Osteocyte (in vitro differentiated cells): ENCODE measurements at regions not wholly inside any gene's neighbourhood (a gene's known extent, or its start where the extent isn't known, plus 50 kb on each side); places are given as distances from the start of the nearest gene placed in this dataset.

Source experiments
- DNase-seq: peaks from one replicate; pipeline ENCODE4 v3.0.0; 2021; ENCODE audit warnings: mixed read lengths; ENCODE audit not compliant: unreplicated experiment; ENCODE audit errors: extremely low spot score
- H3K27ac Mint-ChIP-seq: one replicate; pipeline ENCODE4 v1.8.0; 2021; ENCODE audit warnings: mild to moderate bottlenecking, mixed read lengths; ENCODE audit not compliant: unreplicated experiment
- H3K27me3 Mint-ChIP-seq: one replicate; pipeline ENCODE4 v1.8.0; 2021; ENCODE audit warnings: mixed read lengths; ENCODE audit not compliant: unreplicated experiment
- H3K36me3 Mint-ChIP-seq: one replicate; pipeline ENCODE4 v1.8.0; 2021; ENCODE audit warnings: mixed read lengths; ENCODE audit not compliant: unreplicated experiment
- H3K4me1 Mint-ChIP-seq: one replicate; pipeline ENCODE4 v1.8.0; 2021; ENCODE audit warnings: mixed read lengths; ENCODE audit not compliant: unreplicated experiment
- H3K4me3 Mint-ChIP-seq: one replicate; pipeline ENCODE4 v1.8.0; 2021; ENCODE audit warnings: mild to moderate bottlenecking, moderate library complexity, mixed read lengths; ENCODE audit not compliant: unreplicated experiment
- H3K9me3 Mint-ChIP-seq: one replicate; pipeline ENCODE4 v1.8.0; 2021; ENCODE audit warnings: mixed read lengths; ENCODE audit not compliant: unreplicated experiment
- CTCF ChIP-seq: fragments of 200-600 bp; sonication (generic); IDR thresholded peaks from 2 replicates; pipeline ENCODE4 v1.5.0; 2021; ENCODE audit warnings: antibody characterized with exemption, mild to moderate bottlenecking, moderate library complexity

GRCh38 chr2:221330436-221330835 is 241.7 kb downstream of the EPHA4 start:
- Mint-ChIP-seq H3K4me3 (no peak overlapping the region), H3K27me3 (peaks cover 2% of the 10 kb centered on the region), H3K27ac (no peak overlapping the region), H3K36me3 (no peaks in the 10 kb centered on the region), H3K9me3 (no peaks in the 10 kb centered on the region), H3K4me1 (no peaks in the 10 kb centered on the region)
- DNase-seq = no peak
- TF ChIP-seq CTCF = no peak

DNA sequence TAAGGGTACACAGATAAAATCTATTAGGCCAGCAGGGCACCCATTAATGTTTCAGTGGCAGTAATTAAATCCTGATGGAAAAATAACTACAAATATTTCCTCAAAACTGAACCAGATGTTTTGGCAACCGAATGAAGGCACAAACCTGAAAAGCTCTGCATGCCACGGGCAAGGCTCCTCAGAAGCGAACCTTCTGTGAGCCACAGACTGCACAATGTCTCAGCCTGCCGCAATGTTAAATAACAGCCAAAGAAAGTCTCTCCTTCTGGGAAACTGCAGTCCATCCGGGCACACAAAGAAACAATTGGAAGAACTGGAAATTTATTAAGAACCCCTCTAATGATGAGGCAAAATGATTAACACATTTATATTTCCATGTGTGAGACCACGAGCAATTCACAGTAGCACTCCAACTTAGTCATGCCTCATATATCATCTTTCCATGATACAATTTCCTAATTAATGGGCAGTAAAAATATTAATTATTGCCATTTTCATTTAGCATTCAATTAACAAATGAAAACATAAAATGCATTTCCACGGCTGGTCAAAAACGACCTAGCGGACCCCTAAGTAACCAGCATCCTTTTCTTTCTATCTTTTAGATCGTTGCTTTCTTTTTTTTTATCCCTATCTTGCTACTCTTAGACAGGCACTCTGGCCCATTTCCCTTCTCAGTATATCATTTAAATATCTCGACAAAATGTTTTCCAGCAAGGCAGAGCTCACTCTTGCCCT is 237.5 kb downstream of the EPHA4 start:
- Mint-ChIP-seq H3K9me3 (no peaks in the 10 kb centered on the region), H3K36me3 (no peaks in the 10 kb centered on the region), H3K27ac (no peak overlapping the region), H3K27me3 (peaks cover 4% of the 10 kb centered on the region), H3K4me3 (no peak overlapping the region), H3K4me1 (no peaks in the 10 kb centered on the region)
- DNase-seq = no peak
- TF ChIP-seq CTCF = no peak

DNA sequence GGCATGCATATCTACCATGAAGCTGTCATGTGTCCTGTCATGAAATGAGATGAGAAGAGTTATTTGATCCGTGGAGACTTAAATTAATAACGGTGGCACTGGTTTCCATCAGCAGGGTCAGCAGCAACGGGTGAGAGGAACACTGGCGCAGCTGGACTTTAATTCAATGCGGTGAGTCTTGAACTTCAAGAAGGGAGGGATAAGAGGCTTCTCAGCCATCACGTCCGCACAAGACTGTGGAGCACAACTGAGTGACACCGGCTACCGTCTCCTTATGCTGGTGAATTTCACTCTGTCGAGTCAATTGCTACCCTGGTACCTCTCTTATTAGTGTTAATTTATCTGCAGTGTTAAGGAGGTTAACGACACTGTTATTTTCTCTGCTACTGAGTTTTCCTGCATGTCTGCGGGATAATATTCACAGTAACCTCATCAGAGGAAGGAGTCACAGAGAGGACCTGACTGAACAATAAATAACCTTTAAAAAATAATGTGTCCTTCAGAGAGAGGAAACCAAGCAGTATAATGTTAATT is 236.8 kb downstream of the EPHA4 start:
- no peak overlapping the region for H3K4me3 Mint-ChIP-seq
- H3K4me1 Mint-ChIP-seq = no peaks in the 10 kb centered on the region
- H3K36me3 Mint-ChIP-seq = no peaks in the 10 kb centered on the region
- H3K27ac Mint-ChIP-seq = no peak overlapping the region
- peaks cover 4% of the 10 kb centered on the region for H3K27me3 Mint-ChIP-seq
- DNase-seq = no peak
- no peak for TF ChIP-seq CTCF
- H3K9me3 Mint-ChIP-seq = no peaks in the 10 kb centered on the region

- H3K9me3 Mint-ChIP-seq = no peaks in the 10 kb centered on the region
- no peak for DNase-seq
- TF ChIP-seq CTCF = no peak
- no peaks in the 10 kb centered on the region for H3K4me1 Mint-ChIP-seq
- peaks cover 2% of the 10 kb centered on the region for H3K27me3 Mint-ChIP-seq
- no peaks in the 10 kb centered on the region for H3K36me3 Mint-ChIP-seq
- no peak overlapping the region for H3K27ac Mint-ChIP-seq
- H3K4me3 Mint-ChIP-seq = no peak overlapping the region
Measured at GRCh38 chr2:221336967-221337366, 235.1 kb downstream of the EPHA4 start.

DNA sequence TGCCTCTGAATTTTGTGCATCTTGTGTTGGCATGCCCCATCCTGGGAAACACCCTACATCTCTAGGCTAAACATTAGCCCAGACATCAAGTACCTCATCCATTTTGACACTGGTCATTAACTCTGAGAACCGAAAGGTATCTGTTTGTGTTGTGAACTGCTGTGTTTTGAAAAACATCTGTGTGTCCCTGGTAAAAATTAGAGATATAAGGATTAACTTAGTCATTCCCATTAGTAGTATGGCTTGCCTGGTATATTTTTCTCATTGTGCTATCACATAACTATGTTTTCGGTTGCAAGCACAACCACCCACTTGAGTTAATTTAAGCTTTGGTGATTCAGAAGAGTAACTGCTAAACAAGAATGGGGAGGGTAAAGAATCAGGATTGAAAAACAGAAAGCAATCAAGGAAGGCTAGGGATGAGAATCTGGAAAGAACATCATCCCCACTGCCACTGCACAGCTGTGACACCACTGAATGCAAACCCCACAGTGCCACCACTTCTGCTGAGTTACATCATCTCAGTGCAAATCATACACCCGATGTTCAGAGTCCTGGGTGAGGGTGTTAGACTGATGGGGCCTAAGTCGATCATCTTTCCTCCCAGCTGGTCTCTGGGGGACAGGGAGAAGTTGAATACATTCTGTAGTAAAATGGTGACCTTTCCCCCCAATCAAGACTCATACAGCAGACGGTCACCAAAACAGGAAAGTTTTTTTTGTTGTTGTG is 234.0 kb downstream of the EPHA4 start:
- no peak for DNase-seq
- Mint-ChIP-seq H3K27ac (no peak overlapping the region), H3K4me3 (no peak overlapping the region), H3K36me3 (no peaks in the 10 kb centered on the region), H3K9me3 (no peaks in the 10 kb centered on the region), H3K27me3 (peaks cover 2% of the 10 kb centered on the region), H3K4me1 (no peaks in the 10 kb centered on the region)
- TF ChIP-seq CTCF = no peak
